DND-41 (cell line): ENCODE measurements at regions not wholly inside any gene's neighbourhood (a gene's known extent, or its start where the extent isn't known, plus 50 kb on each side); places are given as distances from the start of the nearest gene placed in this dataset.

Source experiments
- ATAC-seq: fragments of 200-7000 bp; cut with Tn5 transposase; 3 replicates; pipeline ENCODE4 v1.9.1; 2021; ENCODE audit warnings: low read depth; ENCODE audit not compliant: insufficient read depth
- DNase-seq: peaks from one replicate; pipeline ENCODE4 v3.0.0-alpha.2; 2020
- H2AFZ ChIP-seq: 2 replicates; pipeline ENCODE4 v1.6.0; 2012; ENCODE audit warnings: low read depth, low read length
- H3K27ac ChIP-seq: 2 replicates; pipeline ENCODE4 v1.5.1; 2012; ENCODE audit warnings: low read length, inconsistent platforms
- H3K27me3 ChIP-seq: fragments of 200-600 bp; sonication (generic); 2 replicates; pipeline ENCODE4 v1.6.0; 2012; ENCODE audit warnings: low read length, mild to moderate bottlenecking, inconsistent platforms; ENCODE audit not compliant: insufficient read depth, poor library complexity
- H3K36me3 ChIP-seq: 2 replicates; pipeline ENCODE4 v1.5.1; 2012; ENCODE audit warnings: low read length, inconsistent platforms; ENCODE audit not compliant: insufficient read depth
- H3K4me1 ChIP-seq: 2 replicates; pipeline ENCODE4 v1.5.1; 2012; ENCODE audit warnings: mild to moderate bottlenecking, low read length; ENCODE audit not compliant: insufficient read depth
- H3K4me2 ChIP-seq: 2 replicates; pipeline ENCODE4 v1.6.0; 2012; ENCODE audit warnings: mild to moderate bottlenecking, moderate library complexity, low read length, inconsistent platforms; ENCODE audit not compliant: insufficient read depth
- H3K4me3 ChIP-seq, 2 experiments: fragments of 200-600 bp in 1 of 2; shearing (Covaris generic) in 1 of 2; 2 replicates each; pipeline ENCODE4 v1.5.1; 2012 to 2016; ENCODE audit warnings: inconsistent platforms in 2 of 2, low read length in 2 of 2, mild to moderate bottlenecking in 2 of 2, low read depth in 1 of 2, moderate library complexity in 1 of 2
- H3K79me2 ChIP-seq: 2 replicates; pipeline ENCODE4 v1.6.0; 2012; ENCODE audit warnings: low read length, inconsistent platforms; ENCODE audit not compliant: insufficient read depth
- H3K9ac ChIP-seq: 2 replicates; pipeline ENCODE4 v1.6.0; 2012; ENCODE audit warnings: low read depth, mild to moderate bottlenecking, inconsistent platforms, low read length, moderate library complexity
- H3K9me3 ChIP-seq: 2 replicates; pipeline ENCODE4 v1.5.1; 2012; ENCODE audit warnings: low read length, moderate library complexity, mild to moderate bottlenecking, inconsistent platforms; ENCODE audit not compliant: insufficient read depth, severe bottlenecking
- H4K20me1 ChIP-seq: 2 replicates; pipeline ENCODE4 v1.6.0; 2012; ENCODE audit warnings: low read length; ENCODE audit not compliant: insufficient read depth
- EZH2 ChIP-seq: IDR thresholded peaks from 3 replicates; pipeline ENCODE4 v1.6.1; 2012; ENCODE audit warnings: borderline replicate concordance, low read depth, mild to moderate bottlenecking, moderate library complexity, low read length, inconsistent platforms; ENCODE audit not compliant: severe bottlenecking
- TF ChIP-seq, protein P1 (sequence below): IDR thresholded peaks from 2 replicates; pipeline ENCODE4 v1.5.1; 2012; ENCODE audit warnings: borderline replicate concordance, low read length, moderate library complexity, mild to moderate bottlenecking; ENCODE audit not compliant: poor library complexity, severe bottlenecking; ENCODE audit errors: extremely low read depth

DNA sequence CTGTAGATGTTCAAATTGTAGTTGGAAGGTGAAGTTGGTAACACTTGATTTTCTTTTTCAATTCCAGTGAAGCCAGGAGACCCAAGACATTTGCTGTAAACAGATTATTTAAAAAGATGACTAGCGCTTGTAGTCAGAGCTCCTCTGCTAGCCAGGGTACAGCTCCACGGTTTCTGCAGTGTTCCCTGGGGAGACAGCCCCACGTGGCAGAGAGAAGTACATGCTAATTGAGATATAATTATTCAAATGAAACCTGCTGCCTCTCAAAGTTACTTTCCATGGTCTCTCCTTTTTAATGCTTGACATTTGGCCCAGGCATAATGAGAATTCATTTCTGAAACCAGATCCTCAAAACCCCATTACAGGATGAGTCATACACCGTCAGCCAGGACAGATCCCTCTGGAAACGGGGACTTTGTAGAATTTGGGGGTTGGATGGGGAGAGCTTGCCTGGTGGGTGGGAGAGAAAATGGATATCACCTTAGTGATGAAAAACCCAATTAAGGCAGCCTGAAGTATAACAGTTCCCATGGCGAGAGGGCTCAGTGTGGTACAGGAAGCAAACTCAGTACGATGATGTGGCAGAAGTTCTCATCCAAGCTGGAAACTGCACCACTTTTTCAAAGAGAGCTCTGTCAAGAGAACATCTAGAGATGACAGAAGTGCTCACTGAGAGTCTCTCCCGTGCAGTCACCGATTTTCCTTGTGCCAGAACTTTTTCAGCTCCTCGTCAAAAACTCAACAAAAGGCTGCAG lies 637.7 kb upstream of the TMEM132C start:
- Histone ChIP-seq H3K79me2 (no peaks in the 10 kb centered on the region), H3K4me1 (no peaks in the 10 kb centered on the region), H3K4me2 (no peak overlapping the region), H3K9me3 (no peaks in the 10 kb centered on the region), H3K36me3 (no peaks in the 10 kb centered on the region), H3K4me3 (no peak overlapping the region), H4K20me1 (no peaks in the 10 kb centered on the region), H3K9ac (no peak overlapping the region), H3K27ac (no peak overlapping the region), H2AFZ (no peak overlapping the region), H3K27me3 (no peaks in the 10 kb centered on the region)
- TF ChIP-seq EZH2, result no peak
- TF ChIP-seq, protein P1, sequence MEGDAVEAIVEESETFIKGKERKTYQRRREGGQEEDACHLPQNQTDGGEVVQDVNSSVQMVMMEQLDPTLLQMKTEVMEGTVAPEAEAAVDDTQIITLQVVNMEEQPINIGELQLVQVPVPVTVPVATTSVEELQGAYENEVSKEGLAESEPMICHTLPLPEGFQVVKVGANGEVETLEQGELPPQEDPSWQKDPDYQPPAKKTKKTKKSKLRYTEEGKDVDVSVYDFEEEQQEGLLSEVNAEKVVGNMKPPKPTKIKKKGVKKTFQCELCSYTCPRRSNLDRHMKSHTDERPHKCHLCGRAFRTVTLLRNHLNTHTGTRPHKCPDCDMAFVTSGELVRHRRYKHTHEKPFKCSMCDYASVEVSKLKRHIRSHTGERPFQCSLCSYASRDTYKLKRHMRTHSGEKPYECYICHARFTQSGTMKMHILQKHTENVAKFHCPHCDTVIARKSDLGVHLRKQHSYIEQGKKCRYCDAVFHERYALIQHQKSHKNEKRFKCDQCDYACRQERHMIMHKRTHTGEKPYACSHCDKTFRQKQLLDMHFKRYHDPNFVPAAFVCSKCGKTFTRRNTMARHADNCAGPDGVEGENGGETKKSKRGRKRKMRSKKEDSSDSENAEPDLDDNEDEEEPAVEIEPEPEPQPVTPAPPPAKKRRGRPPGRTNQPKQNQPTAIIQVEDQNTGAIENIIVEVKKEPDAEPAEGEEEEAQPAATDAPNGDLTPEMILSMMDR, result no peak
- no peak for DNase-seq
- no peak for ATAC-seq

GRCh38 chr12:127632461-127632860 lies 634.5 kb upstream of the TMEM132C start:
- no peaks in the 10 kb centered on the region for H3K36me3 ChIP-seq
- H3K9ac ChIP-seq, result no peak overlapping the region
- no peaks in the 10 kb centered on the region for H3K4me1 ChIP-seq
- no peak overlapping the region for H3K4me2 ChIP-seq
- DNase-seq (no peak), ATAC-seq (no peak)
- H4K20me1 ChIP-seq, result no peaks in the 10 kb centered on the region
- no peak overlapping the region for H2AFZ ChIP-seq
- no peak overlapping the region for H3K4me3 ChIP-seq
- H3K27ac ChIP-seq, result no peak overlapping the region
- H3K79me2 ChIP-seq, result no peaks in the 10 kb centered on the region
- TF ChIP-seq EZH2, result no peak
- TF ChIP-seq, protein P1, result no peak
- H3K27me3 ChIP-seq, result no peaks in the 10 kb centered on the region
- no peaks in the 10 kb centered on the region for H3K9me3 ChIP-seq

GRCh38 chr12:127635838-127636237 lies 631.1 kb upstream of the TMEM132C start:
- no peak overlapping the region for H2AFZ ChIP-seq
- ATAC-seq (no peak), DNase-seq (no peak)
- H3K9me3 ChIP-seq, result no peaks in the 10 kb centered on the region
- TF ChIP-seq, protein P1, result no peak
- no peak for TF ChIP-seq EZH2
- H3K36me3 ChIP-seq, result no peaks in the 10 kb centered on the region
- H3K4me2 ChIP-seq, result no peak overlapping the region
- no peaks in the 10 kb centered on the region for H3K79me2 ChIP-seq
- no peak overlapping the region for H3K9ac ChIP-seq
- H3K27ac ChIP-seq, result no peak overlapping the region
- no peaks in the 10 kb centered on the region for H3K4me1 ChIP-seq
- no peaks in the 10 kb centered on the region for H4K20me1 ChIP-seq
- H3K4me3 ChIP-seq, result no peak overlapping the region
- H3K27me3 ChIP-seq, result no peaks in the 10 kb centered on the region
